NCI-H1092 treated with DMSO at 0.1 percent for 48 hours (cell line): ENCODE measurements at regions not wholly inside any gene's neighbourhood (a gene's known extent, or its start where the extent isn't known, plus 50 kb on each side); places are given as distances from the start of the nearest gene placed in this dataset.
A peak's percentile ranks its signal among the peaks of the same experiment; 100 is the strongest.

Experiments used
- DNase-seq: peaks from one replicate; lab custom pipeline; 2025; lab: John Stamatoyannopoulos, UW

GRCh38 chr16:87067836-87068761 is 249.1 kb downstream of the C16orf95 start:
- no peak for DNase-seq

- no peak for DNase-seq
Measured at GRCh38 chr16:87068762-87069150, 248.4 kb downstream of the C16orf95 start.

- no peak for DNase-seq
Measured at GRCh38 chr16:87070657-87071056, 246.5 kb downstream of the C16orf95 start.

DNA sequence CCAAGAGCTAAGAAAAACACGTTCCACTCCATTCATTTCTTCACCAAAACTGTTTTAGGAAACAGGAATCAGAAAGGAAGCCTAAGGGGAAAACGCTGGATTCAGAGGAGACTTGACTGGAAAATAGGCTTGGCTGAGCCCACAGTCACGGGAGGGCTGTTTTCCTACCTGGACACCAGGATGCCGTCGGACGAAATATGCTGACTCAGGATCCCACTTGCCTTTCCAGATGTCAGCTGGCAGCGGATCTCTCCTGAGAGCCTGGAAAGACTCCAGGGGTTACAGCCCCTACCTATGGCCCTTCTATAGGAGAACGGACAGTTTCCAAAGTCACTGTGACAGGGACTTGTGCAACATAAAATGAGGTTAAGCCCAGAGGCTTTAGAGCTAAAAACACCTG is 245.1 kb downstream of the C16orf95 start:
- DNase-seq, result no peak

- DNase-seq, result peak; percentile 12
Measured at GRCh38 chr16:87074641-87075318, 242.4 kb downstream of the C16orf95 start.

- DNase-seq, result no peak
Measured at GRCh38 chr16:87075319-87075860, 241.8 kb downstream of the C16orf95 start.

DNA sequence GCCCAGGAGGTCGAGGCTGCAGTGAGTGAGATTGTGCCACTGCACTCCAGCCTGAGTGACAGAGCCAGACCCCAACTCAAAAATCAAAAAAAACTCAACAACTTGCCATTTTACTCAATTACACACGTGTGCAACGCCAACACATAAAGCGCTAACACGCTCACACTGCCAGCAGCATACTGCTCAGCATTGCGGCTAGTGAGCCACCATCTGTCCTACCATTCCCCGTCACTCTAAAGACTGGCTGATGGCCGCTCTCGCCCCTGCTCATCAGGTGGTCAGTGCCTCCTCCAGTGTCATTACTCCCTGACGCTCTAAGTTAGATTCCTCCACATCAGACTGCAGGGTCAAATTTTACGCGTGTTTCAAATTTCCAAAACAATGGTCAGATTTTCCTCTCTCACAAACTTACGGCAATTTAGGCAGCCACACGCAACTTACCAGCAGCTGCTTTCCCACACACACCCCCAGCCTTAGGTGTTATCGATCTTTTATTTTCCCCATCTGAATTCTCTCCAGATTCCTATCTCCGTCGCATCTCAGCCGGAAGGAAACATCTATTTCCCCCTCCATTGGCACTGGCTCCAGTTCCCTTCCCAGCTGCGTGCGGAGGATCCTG is 240.8 kb downstream of the C16orf95 start:
- no peak for DNase-seq

GRCh38 chr16:87076950-87077749 is 240.0 kb downstream of the C16orf95 start:
- DNase-seq, result no peak

- no peak for DNase-seq
Measured at GRCh38 chr16:87077750-87078127, 239.5 kb downstream of the C16orf95 start.

DNA sequence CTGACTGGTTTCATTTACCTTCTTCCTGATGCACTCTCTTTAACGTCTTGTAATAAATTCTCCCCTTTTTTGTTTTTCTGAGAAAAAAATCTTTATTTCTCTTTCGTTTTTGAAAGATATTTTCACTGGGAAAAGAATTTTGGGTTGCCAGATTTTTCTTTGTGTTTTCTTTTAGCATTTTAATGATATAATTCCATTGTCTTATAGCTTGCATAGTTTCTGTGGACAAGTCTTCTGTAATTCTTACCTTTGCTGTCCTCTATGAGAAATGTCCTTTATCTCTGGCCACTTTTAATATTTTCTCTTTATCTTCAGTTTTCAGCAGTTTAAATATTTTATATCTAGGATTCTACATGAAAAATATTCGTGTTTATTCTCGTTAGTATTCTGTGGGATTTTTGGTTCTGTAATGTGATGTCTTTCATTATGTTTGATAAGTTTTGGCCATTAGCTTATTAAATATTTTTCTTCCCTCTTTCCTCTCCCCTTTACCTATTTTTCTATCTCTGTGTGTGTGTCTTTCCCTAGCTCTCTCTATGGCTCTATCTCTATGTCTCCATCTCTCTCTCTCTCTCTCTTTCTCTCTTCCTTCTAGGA is 236.5 kb downstream of the C16orf95 start:
- DNase-seq, result no peak

GRCh38 chr16:87085441-87085840 is 231.8 kb downstream of the C16orf95 start:
- DNase-seq, result no peak

DNA sequence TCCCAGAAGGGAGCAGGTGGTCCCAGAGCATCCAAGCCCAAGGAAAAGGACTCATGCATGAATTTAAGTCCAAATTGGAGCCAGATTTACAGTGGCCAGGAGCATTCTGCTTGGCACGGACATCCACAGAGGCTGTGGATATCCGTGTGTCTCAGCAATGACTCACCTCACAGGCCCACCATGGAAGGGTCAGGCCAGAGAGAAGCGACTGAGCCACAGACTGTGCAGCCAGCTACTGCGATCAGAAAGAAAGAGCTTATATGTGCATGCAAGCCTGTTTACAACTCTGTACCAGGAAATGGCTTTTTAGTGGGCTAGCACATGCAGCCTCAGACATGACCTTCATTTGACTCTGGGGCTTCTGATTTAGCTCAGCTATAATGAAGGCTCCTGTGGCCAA is 231.0 kb downstream of the C16orf95 start:
- no peak for DNase-seq

DNA sequence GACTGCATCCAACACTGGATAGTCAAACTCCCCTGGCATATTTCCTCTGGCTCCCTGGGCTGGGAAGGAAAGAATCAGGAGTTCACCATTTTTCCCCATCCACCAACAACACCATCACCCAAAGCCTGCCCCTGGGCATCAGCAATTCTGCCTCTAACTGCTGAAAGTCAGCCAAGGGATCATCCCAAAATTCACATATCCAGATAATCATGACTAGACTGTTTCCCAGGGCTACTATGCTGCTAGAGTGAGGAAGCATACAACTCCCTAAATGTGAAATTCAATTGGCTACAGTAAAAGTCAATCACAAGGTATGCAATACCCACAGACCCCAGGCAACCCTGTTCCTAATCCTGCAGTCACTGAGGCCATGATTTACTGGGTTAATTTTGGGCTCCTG is 230.6 kb downstream of the C16orf95 start:
- DNase-seq, result no peak

- DNase-seq, result no peak
Measured at GRCh38 chr16:87092958-87093357, 224.2 kb downstream of the C16orf95 start.

DNA sequence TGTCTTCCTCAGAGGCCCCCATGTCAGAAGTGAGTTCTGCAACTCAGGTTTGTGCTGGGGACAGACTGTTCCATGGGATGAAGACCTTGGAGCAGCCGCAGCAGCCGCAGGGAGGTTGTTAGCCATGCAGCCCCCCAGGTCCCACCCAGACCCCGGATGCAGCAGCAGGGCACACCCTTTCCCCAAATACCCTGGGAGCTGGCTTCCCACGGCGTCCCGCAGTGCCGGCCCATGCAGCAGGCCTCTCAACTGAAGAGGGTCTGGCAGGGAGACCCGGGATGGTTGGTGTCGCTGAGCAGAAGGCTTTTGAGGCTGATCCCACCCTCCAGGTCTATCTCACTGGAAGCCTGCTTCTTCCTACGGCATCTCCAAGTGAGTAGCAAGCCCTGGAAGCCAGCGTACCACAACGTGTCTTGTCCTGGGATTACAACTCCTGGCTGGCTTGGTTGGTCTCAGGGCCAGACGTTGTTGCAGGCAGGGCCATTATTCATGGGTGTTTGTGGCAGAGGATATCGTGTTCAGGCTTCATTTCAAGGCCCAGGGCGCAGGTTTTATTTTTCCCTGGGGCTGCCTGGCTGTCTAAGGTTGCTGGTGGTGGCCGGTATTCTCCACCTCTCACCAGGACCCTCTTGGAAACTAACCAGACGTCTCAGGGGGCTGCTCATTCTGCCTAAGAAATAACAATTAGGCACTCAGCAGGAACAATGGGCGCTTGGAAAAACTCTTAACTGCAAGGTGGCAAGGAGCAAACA is 223.2 kb downstream of the C16orf95 start:
- DNase-seq, result no peak

- DNase-seq, result no peak
Measured at GRCh38 chr16:87094556-87094865, 222.7 kb downstream of the C16orf95 start.

DNA sequence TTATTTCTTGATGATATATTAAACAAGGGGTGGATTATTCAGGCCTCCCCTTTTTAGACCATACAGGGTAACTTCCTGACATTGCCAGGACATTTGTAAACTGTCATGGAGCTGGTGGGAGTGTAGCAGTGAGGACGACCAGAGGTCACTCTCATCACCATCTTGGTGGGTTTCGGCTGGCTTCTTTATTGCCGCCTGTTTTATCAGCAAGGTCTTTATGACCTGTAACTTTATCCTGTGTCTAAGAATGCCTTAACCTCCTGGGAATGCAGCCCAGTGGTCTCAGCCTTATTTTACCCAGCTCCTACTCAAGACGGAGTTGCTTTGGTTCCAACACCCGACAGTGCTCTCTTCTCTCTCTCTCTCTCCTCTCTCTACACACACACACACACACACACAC is 221.9 kb downstream of the C16orf95 start:
- DNase-seq, result no peak

DNA sequence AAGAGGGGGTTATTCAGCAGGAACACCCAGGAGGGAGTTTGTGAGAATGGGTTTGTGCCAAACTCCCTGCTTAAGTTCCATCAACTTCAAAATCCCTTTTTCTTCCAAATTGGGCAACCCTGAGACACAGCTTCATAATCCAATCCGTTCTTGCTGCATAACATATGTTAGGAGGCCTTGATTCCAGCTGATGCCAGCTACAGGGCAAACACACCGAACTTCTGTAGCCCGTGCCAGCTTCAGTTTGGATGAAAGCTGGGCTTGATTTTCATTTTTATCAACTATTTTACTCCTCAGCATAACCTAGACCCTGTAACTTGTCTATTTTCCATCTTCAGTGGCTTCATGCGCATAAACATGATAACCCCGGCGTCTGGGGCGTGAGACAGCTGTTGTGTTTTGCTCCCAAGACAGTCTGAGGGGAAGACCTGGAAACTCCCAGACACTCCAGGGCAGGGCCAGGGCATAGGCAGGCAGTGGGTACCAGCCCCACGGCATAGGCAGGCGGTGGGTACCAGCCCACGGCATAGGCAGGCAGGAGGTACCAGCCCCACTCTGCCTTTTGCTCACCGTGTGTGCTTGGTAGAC is 220.4 kb downstream of the C16orf95 start:
- no peak for DNase-seq

GRCh38 chr16:87098361-87098760 is 218.8 kb downstream of the C16orf95 start:
- no peak for DNase-seq

- DNase-seq, result peak; percentile 42
Measured at GRCh38 chr16:87098976-87099720, 218.0 kb downstream of the C16orf95 start.
